GM23338 (cell line): ENCODE measurements at regions not wholly inside any gene's neighbourhood (a gene's known extent, or its start where the extent isn't known, plus 50 kb on each side); places are given as distances from the start of the nearest gene placed in this dataset.

ENCODE experiments used
- ATAC-seq: fragments of 200-7000 bp; cut with Tn5 transposase; 3 replicates; pipeline ENCODE4 v1.9.1; 2020
- DNase-seq: peaks from one replicate; pipeline ENCODE4 v3.0.0-alpha.2; 2015; ENCODE audit warnings: low spot score
- H2AFZ ChIP-seq: fragments of 200-600 bp; sonication (generic); 2 replicates; pipeline ENCODE4 v1.8.0; 2016; ENCODE audit warnings: antibody characterized with exemption, mild to moderate bottlenecking, moderate library complexity
- H3F3A ChIP-seq: fragments of 200-600 bp; sonication (generic); replicated peaks from 2 replicates; pipeline ENCODE4 v1.8.0; 2017; ENCODE audit warnings: antibody characterized with exemption, mixed run types, low read depth
- H3K27ac ChIP-seq: fragments of 200-600 bp; sonication (generic); 2 replicates; pipeline ENCODE4 v1.6.1; 2016; ENCODE audit warnings: low read depth
- H3K27me3 ChIP-seq: fragments of 200-600 bp; sonication (generic); 2 replicates; pipeline ENCODE4 v1.8.0; 2016; ENCODE audit warnings: mild to moderate bottlenecking, mixed run types, moderate library complexity; ENCODE audit not compliant: insufficient read depth
- H3K36me3 ChIP-seq: fragments of 200-600 bp; sonication (generic); 2 replicates; pipeline ENCODE4 v1.8.0; 2016; ENCODE audit warnings: mild to moderate bottlenecking; ENCODE audit not compliant: insufficient read depth
- H3K4me1 ChIP-seq: fragments of 200-600 bp; sonication (generic); 2 replicates; pipeline ENCODE4 v1.8.0; 2016; ENCODE audit warnings: mild to moderate bottlenecking, moderate library complexity; ENCODE audit not compliant: insufficient read depth
- H3K4me2 ChIP-seq: fragments of 200-600 bp; sonication (generic); 2 replicates; pipeline ENCODE4 v1.7.1; 2017; ENCODE audit warnings: mixed run types
- H3K4me3 ChIP-seq: fragments of 200-600 bp; sonication (generic); 2 replicates; pipeline ENCODE4 v1.6.1; 2016; ENCODE audit warnings: mixed run types
- H3K79me2 ChIP-seq: fragments of 200-600 bp; sonication (generic); replicated peaks from 2 replicates; pipeline ENCODE4 v1.8.0; 2017; ENCODE audit warnings: mild to moderate bottlenecking; ENCODE audit not compliant: insufficient read depth
- H3K9me2 ChIP-seq: fragments of 200-600 bp; sonication (generic); 2 replicates; pipeline ENCODE4 v1.8.0; 2017; ENCODE audit not compliant: insufficient read depth
- H4K20me1 ChIP-seq: fragments of 200-600 bp; sonication (generic); replicated peaks from 2 replicates; pipeline ENCODE4 v1.8.0; 2017; ENCODE audit warnings: mild to moderate bottlenecking; ENCODE audit not compliant: insufficient read depth
- H3K27ac Mint-ChIP-seq: 2 replicates; pipeline ENCODE4 v1.8.0; 2020; ENCODE audit warnings: inconsistent platforms, mild to moderate bottlenecking, moderate library complexity, mixed read lengths
- H3K27me3 Mint-ChIP-seq: 3 replicates; pipeline ENCODE4 v1.8.0; 2022; ENCODE audit warnings: low read depth, mild to moderate bottlenecking, moderate library complexity, mixed read lengths, inconsistent platforms; ENCODE audit not compliant: insufficient read depth, poor library complexity
- H3K36me3 Mint-ChIP-seq: 3 replicates; pipeline ENCODE4 v1.8.0; 2021; ENCODE audit warnings: low read depth, mild to moderate bottlenecking, inconsistent platforms, moderate library complexity, mixed read lengths
- H3K4me1 Mint-ChIP-seq: 3 replicates; pipeline ENCODE4 v1.8.0; 2020; ENCODE audit warnings: mild to moderate bottlenecking, inconsistent platforms, mixed read lengths
- H3K4me3 Mint-ChIP-seq: 3 replicates; pipeline ENCODE4 v1.8.0; 2021; ENCODE audit warnings: moderate library complexity, mild to moderate bottlenecking, inconsistent platforms, mixed read lengths
- H3K9me3 Mint-ChIP-seq: 3 replicates; pipeline ENCODE4 v1.8.0; 2020; ENCODE audit warnings: moderate library complexity, mild to moderate bottlenecking, inconsistent platforms, mixed read lengths
- CREB1 ChIP-seq: fragments of 250-450 bp; sonication (Bioruptor Pico); IDR thresholded peaks from 2 replicates; pipeline ENCODE4 v1.5.0; 2020; ENCODE audit warnings: low read depth, mild to moderate bottlenecking, moderate library complexity
- EZH2 ChIP-seq: fragments of 200-600 bp; sonication (generic); IDR thresholded peaks from one replicate; pipeline ENCODE4 v1.8.0; 2017; ENCODE audit warnings: antibody characterized with exemption, mild to moderate bottlenecking, low read depth; ENCODE audit not compliant: unreplicated experiment
- EZH2phosphoT487 ChIP-seq: fragments of 200-600 bp; sonication (generic); IDR thresholded peaks from one replicate; pipeline ENCODE4 v1.8.1; 2018; ENCODE audit warnings: antibody characterized with exemption; ENCODE audit not compliant: unreplicated experiment
- JUNB ChIP-seq: IDR thresholded peaks from one replicate; pipeline ENCODE4 v1.6.1; 2016; ENCODE audit warnings: antibody characterized with exemption; ENCODE audit not compliant: unreplicated experiment
- NANOG ChIP-seq: IDR thresholded peaks from 2 replicates; pipeline ENCODE4 v1.6.1; 2016; ENCODE audit warnings: antibody characterized with exemption, borderline replicate concordance
- POLR2AphosphoS5 ChIP-seq: IDR thresholded peaks from 2 replicates; pipeline ENCODE4 v1.6.1; 2016; ENCODE audit warnings: antibody characterized with exemption, low read depth
- STAT1 ChIP-seq: IDR thresholded peaks from one replicate; pipeline ENCODE4 v1.6.1; 2016; ENCODE audit warnings: antibody characterized with exemption; ENCODE audit not compliant: unreplicated experiment
- ZNF114 ChIP-seq: fragments of 250-450 bp; sonication (Bioruptor Pico); IDR thresholded peaks from 2 replicates; pipeline ENCODE4 v1.5.0; 2020; ENCODE audit warnings: mild to moderate bottlenecking, moderate library complexity
- ZNF331 ChIP-seq: fragments of 250-450 bp; sonication (Bioruptor Pico); IDR thresholded peaks from 2 replicates; pipeline ENCODE4 v1.5.0; 2020; ENCODE audit warnings: low read depth, mild to moderate bottlenecking, moderate library complexity
- ZNF462 ChIP-seq: fragments of 250-450 bp; sonication (Bioruptor Pico); IDR thresholded peaks from 2 replicates; pipeline ENCODE4 v1.5.0; 2020; ENCODE audit warnings: mild to moderate bottlenecking, moderate library complexity

GRCh38 chr1:195738966-195739650, 869.1 kb downstream of the KCNT2 start:
- H3K36me3 ChIP-seq = no peaks in the 10 kb centered on the region
- Mint-ChIP-seq H3K27ac (peak overlapping the region; percentile 68; the same call in 1 of the 2 replicates), H3K4me3 (no peak overlapping the region), H3K9me3 (peaks cover 10% of the 10 kb centered on the region; the same call in 2 of the 3 replicates), H3K4me1 (peaks cover 25% of the 10 kb centered on the region), H3K36me3 (peaks cover 9% of the 10 kb centered on the region), H3K27me3 (no peaks in the 10 kb centered on the region)
- H2AFZ ChIP-seq = 0 out of 2 replicates have a peak overlapping the region, but pooled peaks have one; percentile 56
- DNase-seq (no peak), ATAC-seq (no peak)
- H4K20me1 ChIP-seq = no peaks in the 10 kb centered on the region
- H3K4me2 ChIP-seq = 0 out of 2 replicates have a peak overlapping the region, but pooled peaks have one; percentile 13
- no peak for TF ChIP-seq NANOG
- no peak for TF ChIP-seq JUNB
- no peak for TF ChIP-seq EZH2
- no peak for TF ChIP-seq ZNF462 (CRISPR knock-in tag)
- no peak for TF ChIP-seq STAT1
- TF ChIP-seq POLR2AphosphoS5 = no peak
- TF ChIP-seq CREB1 (CRISPR knock-in tag) = no peak
- TF ChIP-seq ZNF331 (CRISPR knock-in tag) = no peak
- no peak for TF ChIP-seq EZH2phosphoT487
- TF ChIP-seq ZNF114 (CRISPR knock-in tag) = no peak
- H3K27me3 ChIP-seq = no peaks in the 10 kb centered on the region
- H3K27ac ChIP-seq = no peak overlapping the region
- H3K4me1 ChIP-seq = peaks cover 11% of the 10 kb centered on the region
- H3K9me2 ChIP-seq = peaks cover 8% of the 10 kb centered on the region; the same call in 1 of the 2 replicates
- no peaks in the 10 kb centered on the region for H3F3A ChIP-seq
- H3K4me3 ChIP-seq = no peak overlapping the region
- no peaks in the 10 kb centered on the region for H3K79me2 ChIP-seq
